Osteocyte (in vitro differentiated cells): ENCODE measurements at regions not wholly inside any gene's neighbourhood (a gene's known extent, or its start where the extent isn't known, plus 50 kb on each side); places are given as distances from the start of the nearest gene placed in this dataset.

Experiments
- DNase-seq: peaks from one replicate; pipeline ENCODE4 v3.0.0; 2021; ENCODE audit warnings: mixed read lengths; ENCODE audit not compliant: unreplicated experiment; ENCODE audit errors: extremely low spot score
- H3K27ac Mint-ChIP-seq: one replicate; pipeline ENCODE4 v1.8.0; 2021; ENCODE audit warnings: mild to moderate bottlenecking, mixed read lengths; ENCODE audit not compliant: unreplicated experiment
- H3K27me3 Mint-ChIP-seq: one replicate; pipeline ENCODE4 v1.8.0; 2021; ENCODE audit warnings: mixed read lengths; ENCODE audit not compliant: unreplicated experiment
- H3K36me3 Mint-ChIP-seq: one replicate; pipeline ENCODE4 v1.8.0; 2021; ENCODE audit warnings: mixed read lengths; ENCODE audit not compliant: unreplicated experiment
- H3K4me1 Mint-ChIP-seq: one replicate; pipeline ENCODE4 v1.8.0; 2021; ENCODE audit warnings: mixed read lengths; ENCODE audit not compliant: unreplicated experiment
- H3K4me3 Mint-ChIP-seq: one replicate; pipeline ENCODE4 v1.8.0; 2021; ENCODE audit warnings: mild to moderate bottlenecking, moderate library complexity, mixed read lengths; ENCODE audit not compliant: unreplicated experiment
- H3K9me3 Mint-ChIP-seq: one replicate; pipeline ENCODE4 v1.8.0; 2021; ENCODE audit warnings: mixed read lengths; ENCODE audit not compliant: unreplicated experiment
- TF ChIP-seq, protein P1 (sequence below): fragments of 200-600 bp; sonication (generic); IDR thresholded peaks from 2 replicates; pipeline ENCODE4 v1.5.0; 2021; ENCODE audit warnings: antibody characterized with exemption, mild to moderate bottlenecking, moderate library complexity

DNA sequence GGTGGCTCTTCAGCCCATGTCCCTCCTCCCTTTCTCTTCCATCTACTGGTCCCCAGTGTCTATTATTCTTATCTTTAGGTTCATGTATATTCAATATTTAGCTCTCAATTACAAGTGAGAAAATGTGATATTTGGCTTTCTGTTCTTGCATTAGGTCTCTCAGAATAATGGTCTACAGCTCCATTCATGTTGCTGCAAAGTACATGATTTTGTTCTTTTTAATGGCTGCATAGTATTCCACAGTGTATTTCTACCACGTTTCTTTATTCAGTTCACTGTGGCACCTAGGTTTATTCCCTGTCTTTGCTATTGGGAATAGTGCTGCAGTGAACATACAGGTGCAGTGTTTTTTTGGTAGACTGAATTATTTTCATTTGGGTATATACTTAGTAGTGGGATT, 1308.8 kb downstream of the EFNA5 start:
- no peak overlapping the region for H3K4me3 Mint-ChIP-seq
- no peaks in the 10 kb centered on the region for H3K27me3 Mint-ChIP-seq
- H3K36me3 Mint-ChIP-seq = no peaks in the 10 kb centered on the region
- no peak for DNase-seq
- H3K27ac Mint-ChIP-seq = no peak overlapping the region
- H3K9me3 Mint-ChIP-seq = peaks cover 13% of the 10 kb centered on the region
- no peaks in the 10 kb centered on the region for H3K4me1 Mint-ChIP-seq
- TF ChIP-seq, protein P1, sequence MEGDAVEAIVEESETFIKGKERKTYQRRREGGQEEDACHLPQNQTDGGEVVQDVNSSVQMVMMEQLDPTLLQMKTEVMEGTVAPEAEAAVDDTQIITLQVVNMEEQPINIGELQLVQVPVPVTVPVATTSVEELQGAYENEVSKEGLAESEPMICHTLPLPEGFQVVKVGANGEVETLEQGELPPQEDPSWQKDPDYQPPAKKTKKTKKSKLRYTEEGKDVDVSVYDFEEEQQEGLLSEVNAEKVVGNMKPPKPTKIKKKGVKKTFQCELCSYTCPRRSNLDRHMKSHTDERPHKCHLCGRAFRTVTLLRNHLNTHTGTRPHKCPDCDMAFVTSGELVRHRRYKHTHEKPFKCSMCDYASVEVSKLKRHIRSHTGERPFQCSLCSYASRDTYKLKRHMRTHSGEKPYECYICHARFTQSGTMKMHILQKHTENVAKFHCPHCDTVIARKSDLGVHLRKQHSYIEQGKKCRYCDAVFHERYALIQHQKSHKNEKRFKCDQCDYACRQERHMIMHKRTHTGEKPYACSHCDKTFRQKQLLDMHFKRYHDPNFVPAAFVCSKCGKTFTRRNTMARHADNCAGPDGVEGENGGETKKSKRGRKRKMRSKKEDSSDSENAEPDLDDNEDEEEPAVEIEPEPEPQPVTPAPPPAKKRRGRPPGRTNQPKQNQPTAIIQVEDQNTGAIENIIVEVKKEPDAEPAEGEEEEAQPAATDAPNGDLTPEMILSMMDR = no peak

DNA sequence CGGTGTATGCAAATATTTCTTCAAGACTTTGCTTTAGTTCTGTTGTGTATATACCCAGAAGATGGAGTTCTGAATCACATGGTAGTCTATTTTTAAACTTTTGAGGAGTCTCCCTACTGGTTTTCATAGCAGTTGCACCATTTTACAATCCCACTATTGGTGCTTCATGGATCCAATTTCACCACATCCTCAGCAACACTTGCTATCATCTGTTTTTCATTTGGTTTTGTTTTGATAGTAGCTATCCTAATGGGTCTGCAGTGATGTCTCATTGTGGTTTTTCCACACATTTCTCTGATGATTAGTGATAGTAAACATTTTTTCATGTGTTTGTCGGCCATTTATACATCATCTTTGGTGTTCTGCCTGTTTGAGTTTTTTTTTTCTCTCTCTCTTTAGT, 1339.3 kb downstream of the EFNA5 start:
- Mint-ChIP-seq H3K4me1 (peaks cover 6% of the 10 kb centered on the region), H3K36me3 (no peaks in the 10 kb centered on the region), H3K27ac (no peak overlapping the region), H3K27me3 (no peaks in the 10 kb centered on the region), H3K4me3 (no peak overlapping the region), H3K9me3 (peaks cover 18% of the 10 kb centered on the region)
- TF ChIP-seq, protein P1 = no peak
- no peak for DNase-seq

DNA sequence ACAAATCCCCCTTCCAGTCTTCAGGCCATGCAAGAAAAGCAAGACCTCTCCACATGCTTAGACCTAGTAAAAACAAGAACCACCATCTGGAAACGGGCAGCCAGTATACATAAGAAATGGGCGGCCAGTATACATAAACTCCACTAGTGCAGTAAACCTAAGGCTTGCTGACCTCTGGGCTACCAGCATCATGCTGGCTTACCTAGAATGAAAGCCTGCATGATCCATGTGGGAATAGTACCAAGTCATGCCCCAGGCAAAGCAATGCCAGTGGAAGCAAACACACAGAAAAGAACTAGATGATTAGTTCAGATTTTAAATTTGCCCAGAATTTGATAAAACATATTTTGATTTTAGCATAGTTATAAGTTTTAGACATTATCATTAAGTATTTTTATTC, 1346.4 kb downstream of the EFNA5 start:
- no peaks in the 10 kb centered on the region for H3K36me3 Mint-ChIP-seq
- no peak overlapping the region for H3K27ac Mint-ChIP-seq
- TF ChIP-seq, protein P1 = no peak
- H3K27me3 Mint-ChIP-seq = no peaks in the 10 kb centered on the region
- DNase-seq = no peak
- H3K4me1 Mint-ChIP-seq = no peaks in the 10 kb centered on the region
- peaks cover 4% of the 10 kb centered on the region for H3K9me3 Mint-ChIP-seq
- H3K4me3 Mint-ChIP-seq = no peak overlapping the region

DNA sequence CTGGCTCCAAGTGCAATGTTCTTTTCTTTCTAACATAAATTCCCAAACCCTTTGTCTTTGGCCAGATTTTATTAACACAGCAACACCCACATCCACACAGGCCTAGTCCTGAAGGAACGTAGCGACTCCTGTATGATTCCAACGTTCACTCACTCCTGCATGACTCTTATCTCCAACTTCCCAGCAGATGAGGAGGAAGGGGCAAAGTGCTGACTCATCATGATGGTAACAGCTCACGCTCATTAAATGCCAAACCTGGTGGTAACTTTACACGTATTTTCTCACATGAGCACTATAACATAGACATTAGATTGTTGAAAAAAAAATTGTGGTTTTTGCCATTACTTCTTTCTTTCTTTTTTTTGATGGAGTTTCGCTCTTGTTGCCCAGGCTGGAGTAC, 1349.5 kb downstream of the EFNA5 start:
- no peak for DNase-seq
- Mint-ChIP-seq H3K27ac (no peak overlapping the region), H3K27me3 (no peaks in the 10 kb centered on the region), H3K4me3 (no peak overlapping the region), H3K9me3 (peaks cover 5% of the 10 kb centered on the region), H3K4me1 (no peaks in the 10 kb centered on the region), H3K36me3 (no peaks in the 10 kb centered on the region)
- TF ChIP-seq, protein P1 = no peak

DNA sequence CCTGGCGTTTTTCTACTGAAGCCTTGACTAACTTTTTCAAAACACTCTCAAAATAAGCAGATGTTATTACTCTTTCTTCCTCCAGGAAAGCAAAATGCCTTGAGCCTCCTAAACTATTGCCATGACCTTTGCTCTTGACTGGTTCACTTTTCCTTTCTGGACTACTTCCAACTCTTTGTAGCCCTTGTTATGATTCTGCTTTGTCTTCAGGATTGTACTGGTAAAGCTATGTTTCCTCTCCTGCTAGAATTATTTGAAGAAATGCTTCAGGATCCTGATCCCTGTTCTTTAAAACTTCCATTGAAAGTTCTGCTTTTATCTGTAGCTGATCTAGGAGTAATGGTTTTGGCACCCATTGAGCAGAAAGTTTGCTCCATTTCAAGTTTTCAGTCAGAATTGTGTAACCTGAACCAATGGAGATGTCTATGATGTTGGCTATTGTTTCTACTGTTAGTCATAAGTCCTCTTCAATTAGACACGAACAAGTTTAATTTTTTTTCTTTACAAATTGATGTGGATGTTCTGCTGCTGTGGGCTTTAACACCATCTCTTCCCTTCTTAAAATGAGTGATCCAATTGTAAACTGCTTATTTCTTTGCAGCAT, 1356.4 kb downstream of the EFNA5 start:
- Mint-ChIP-seq H3K4me3 (no peak overlapping the region), H3K9me3 (peaks cover 4% of the 10 kb centered on the region), H3K27me3 (no peaks in the 10 kb centered on the region), H3K27ac (no peak overlapping the region), H3K4me1 (peaks cover 7% of the 10 kb centered on the region), H3K36me3 (no peaks in the 10 kb centered on the region)
- no peak for DNase-seq
- TF ChIP-seq, protein P1 = no peak
